Bronchial epithelial cell (primary cell): ENCODE measurements at regions not wholly inside any gene's neighbourhood (a gene's known extent, or its start where the extent isn't known, plus 50 kb on each side); places are given as distances from the start of the nearest gene placed in this dataset.

Experiments used
- DNase-seq: peaks from one replicate; pipeline ENCODE4 v3.0.0-alpha.2; 2010; ENCODE audit warnings: low read depth
- FAIRE-seq: peaks from 2 replicates; lab custom pipeline; 2011; peaks lifted over from hg19 to GRCh38; lab: Jason Lieb, UNC
- H3K27me3 ChIP-seq: 2 replicates; pipeline ENCODE4 v1.5.1; 2011; ENCODE audit warnings: low read length; ENCODE audit not compliant: control insufficient read depth, insufficient read depth
- H3K36me3 ChIP-seq: 2 replicates; pipeline ENCODE4 v1.5.1; 2011; ENCODE audit warnings: low read length; ENCODE audit not compliant: control insufficient read depth, insufficient read depth
- H3K4me3 ChIP-seq: 2 replicates; pipeline ENCODE4 v1.5.1; 2011; ENCODE audit warnings: mild to moderate bottlenecking, low read depth, low read length, control low read depth
- TF ChIP-seq, protein P1 (sequence below): IDR thresholded peaks from 2 replicates; pipeline ENCODE4 v1.5.1; 2011; ENCODE audit warnings: mild to moderate bottlenecking, moderate library complexity, low read length, control low read depth, inconsistent platforms; ENCODE audit not compliant: insufficient read depth, severe bottlenecking

DNA sequence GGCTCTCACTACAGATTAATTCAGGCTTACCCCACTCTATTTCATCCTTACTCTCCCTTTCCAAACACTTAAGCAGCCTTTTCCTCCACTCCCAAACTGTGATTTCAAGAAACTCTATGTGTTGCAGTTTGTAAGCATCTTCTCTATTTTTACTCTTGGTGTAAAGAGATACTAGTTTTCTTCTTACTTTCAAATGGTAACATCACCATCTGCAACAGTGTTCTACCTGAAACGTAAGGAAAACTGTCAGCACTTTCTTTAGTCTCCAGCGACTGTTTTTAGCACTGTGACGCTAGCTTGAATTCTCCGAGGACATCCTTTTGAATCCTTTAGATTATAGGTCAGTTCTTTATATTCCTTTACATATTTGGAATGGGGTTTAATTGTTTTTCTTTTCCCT, 335.2 kb downstream of the PDGFC start:
- DNase-seq (no peak), FAIRE-seq (no peak)
- TF ChIP-seq, protein P1, sequence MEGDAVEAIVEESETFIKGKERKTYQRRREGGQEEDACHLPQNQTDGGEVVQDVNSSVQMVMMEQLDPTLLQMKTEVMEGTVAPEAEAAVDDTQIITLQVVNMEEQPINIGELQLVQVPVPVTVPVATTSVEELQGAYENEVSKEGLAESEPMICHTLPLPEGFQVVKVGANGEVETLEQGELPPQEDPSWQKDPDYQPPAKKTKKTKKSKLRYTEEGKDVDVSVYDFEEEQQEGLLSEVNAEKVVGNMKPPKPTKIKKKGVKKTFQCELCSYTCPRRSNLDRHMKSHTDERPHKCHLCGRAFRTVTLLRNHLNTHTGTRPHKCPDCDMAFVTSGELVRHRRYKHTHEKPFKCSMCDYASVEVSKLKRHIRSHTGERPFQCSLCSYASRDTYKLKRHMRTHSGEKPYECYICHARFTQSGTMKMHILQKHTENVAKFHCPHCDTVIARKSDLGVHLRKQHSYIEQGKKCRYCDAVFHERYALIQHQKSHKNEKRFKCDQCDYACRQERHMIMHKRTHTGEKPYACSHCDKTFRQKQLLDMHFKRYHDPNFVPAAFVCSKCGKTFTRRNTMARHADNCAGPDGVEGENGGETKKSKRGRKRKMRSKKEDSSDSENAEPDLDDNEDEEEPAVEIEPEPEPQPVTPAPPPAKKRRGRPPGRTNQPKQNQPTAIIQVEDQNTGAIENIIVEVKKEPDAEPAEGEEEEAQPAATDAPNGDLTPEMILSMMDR: no peak
- Histone ChIP-seq H3K27me3 (no peaks in the 10 kb centered on the region), H3K4me3 (no peak overlapping the region), H3K36me3 (no peaks in the 10 kb centered on the region)

DNA sequence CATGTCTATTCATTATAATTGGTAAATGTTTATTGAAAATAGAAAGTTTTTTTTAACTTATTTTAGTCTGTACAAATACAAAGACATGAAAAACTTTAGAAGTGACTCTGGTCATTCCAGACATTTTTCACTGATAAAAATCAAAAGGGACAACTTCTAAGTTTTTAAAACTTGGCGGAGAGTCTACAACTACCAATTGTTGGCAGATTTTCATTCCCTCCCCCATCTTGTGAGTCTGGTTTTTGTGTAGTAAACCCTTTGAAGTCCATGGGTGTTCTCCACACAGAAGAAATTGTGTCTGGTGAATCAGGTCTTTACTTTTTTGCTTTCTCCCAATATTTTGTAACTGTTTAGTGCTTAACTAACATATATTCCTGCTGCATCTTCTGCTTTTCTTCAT, 336.5 kb downstream of the PDGFC start:
- H3K27me3 ChIP-seq: no peaks in the 10 kb centered on the region
- H3K4me3 ChIP-seq: no peak overlapping the region
- no peak for DNase-seq
- TF ChIP-seq, protein P1: no peak
- FAIRE-seq: no peak
- no peaks in the 10 kb centered on the region for H3K36me3 ChIP-seq

DNA sequence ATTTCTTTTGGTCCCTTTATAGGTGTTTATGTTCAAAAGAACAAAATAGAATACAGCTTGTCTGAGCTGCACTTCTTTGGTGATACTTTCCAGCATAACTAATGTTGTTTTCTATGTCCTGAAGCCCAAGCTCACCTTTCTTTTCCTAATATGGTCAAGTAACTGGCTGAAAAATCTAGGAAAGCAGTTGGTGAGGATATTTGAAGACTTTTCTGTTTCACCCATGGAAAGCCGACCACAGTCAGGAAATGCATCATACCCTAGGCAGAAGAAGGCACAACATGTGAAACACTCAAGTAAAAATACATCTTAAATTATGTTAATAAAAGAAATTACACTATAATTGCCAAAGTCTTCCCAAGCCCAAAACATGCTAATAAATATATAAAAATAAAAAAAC, 337.0 kb downstream of the PDGFC start:
- Histone ChIP-seq H3K27me3 (no peaks in the 10 kb centered on the region), H3K36me3 (no peaks in the 10 kb centered on the region), H3K4me3 (no peak overlapping the region)
- TF ChIP-seq, protein P1: no peak
- FAIRE-seq: no peak
- no peak for DNase-seq

DNA sequence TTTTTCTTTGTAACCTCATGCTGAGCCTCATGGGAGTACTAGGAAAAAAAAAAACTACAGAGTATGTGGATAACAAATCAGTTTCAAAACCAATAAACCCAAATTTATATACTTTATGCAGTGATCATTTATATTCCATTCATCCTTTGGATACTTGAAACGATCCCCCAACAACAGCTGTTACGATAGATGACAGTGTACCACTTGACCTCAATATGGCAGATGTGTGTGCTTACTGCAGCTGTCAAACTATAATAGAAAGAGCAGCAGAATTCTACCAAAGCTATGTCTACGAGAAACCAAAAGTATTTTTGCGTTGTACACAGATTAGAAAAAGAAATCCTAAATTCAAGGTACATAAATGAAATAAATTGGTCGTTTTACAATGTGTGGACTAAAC, 337.8 kb downstream of the PDGFC start:
- Histone ChIP-seq H3K27me3 (no peaks in the 10 kb centered on the region), H3K36me3 (no peaks in the 10 kb centered on the region), H3K4me3 (no peak overlapping the region)
- DNase-seq (no peak), FAIRE-seq (no peak)
- TF ChIP-seq, protein P1: no peak

DNA sequence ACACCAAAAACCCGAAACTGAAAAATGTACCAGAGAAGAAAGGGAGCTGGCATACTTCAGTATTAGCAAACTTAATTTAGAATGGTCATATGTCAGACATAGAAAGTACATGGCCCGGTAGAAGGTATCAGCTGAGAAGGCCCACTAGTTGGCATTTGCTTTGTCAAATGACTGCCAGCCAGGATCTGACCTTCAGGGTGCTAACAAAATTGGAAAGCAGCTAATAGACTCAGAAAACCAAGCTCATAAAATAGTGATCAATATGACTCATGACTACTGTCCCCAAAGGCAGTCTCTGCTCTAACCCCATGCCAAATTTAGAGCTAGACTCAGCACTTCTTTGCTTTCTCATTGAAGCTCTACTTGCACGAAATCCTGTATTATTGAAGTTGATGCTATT, 342.7 kb downstream of the PDGFC start:
- Histone ChIP-seq H3K27me3 (no peaks in the 10 kb centered on the region), H3K4me3 (no peak overlapping the region), H3K36me3 (no peaks in the 10 kb centered on the region)
- FAIRE-seq (no peak), DNase-seq (no peak)
- TF ChIP-seq, protein P1: no peak

DNA sequence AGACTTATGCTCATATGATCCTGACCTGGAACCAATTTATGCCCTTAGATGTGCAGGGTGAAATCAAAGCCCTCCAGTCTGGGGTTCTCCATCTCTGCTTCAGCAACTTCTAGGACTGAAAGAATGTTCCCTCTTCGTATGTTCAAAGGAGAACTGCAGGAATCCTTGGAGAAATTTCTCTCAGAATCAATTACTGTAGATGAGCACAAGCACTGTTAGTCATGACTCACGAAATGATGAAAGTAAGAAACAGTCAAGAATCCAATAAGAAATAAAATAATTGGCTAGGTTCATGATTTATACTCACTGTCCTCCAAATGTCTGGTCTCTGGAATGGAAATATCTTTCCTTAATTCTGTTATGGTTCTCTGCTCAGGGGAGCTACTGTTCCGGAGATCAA, 348.2 kb downstream of the PDGFC start:
- Histone ChIP-seq H3K27me3 (no peaks in the 10 kb centered on the region), H3K36me3 (no peaks in the 10 kb centered on the region), H3K4me3 (no peak overlapping the region)
- no peak for FAIRE-seq
- TF ChIP-seq, protein P1: no peak
- DNase-seq: no peak
